ENCODE measurements at regions not wholly inside any gene's neighbourhood (a gene's known extent, or its start where the extent isn't known, plus 50 kb on each side); places are given as distances from the start of the nearest gene placed in this dataset.

GRCh38 chr4:178808106-178808505 is 1365.9 kb upstream of the AGA start:
- no peak for TF ChIP-seq POLR2A (IDR thresholded peaks at IDR 0.05; ENCODE audit: low read depth, low read length)
- no peak for TF ChIP-seq TAF1 (IDR thresholded peaks at IDR 0.05; ENCODE audit: borderline replicate concordance, low read depth, low read length)
- TF ChIP-seq POLR2AphosphoS5 (IDR thresholded peaks at IDR 0.05; ENCODE audit: low read depth, low read length), result no peak
